Fibroblast of skin of right quadriceps (primary cell): ENCODE measurements at regions not wholly inside any gene's neighbourhood (a gene's known extent, or its start where the extent isn't known, plus 50 kb on each side); places are given as distances from the start of the nearest gene placed in this dataset.

Source experiments
- DNase-seq: peaks from one replicate; pipeline ENCODE4 v3.0.0-alpha.2; 2013

DNA sequence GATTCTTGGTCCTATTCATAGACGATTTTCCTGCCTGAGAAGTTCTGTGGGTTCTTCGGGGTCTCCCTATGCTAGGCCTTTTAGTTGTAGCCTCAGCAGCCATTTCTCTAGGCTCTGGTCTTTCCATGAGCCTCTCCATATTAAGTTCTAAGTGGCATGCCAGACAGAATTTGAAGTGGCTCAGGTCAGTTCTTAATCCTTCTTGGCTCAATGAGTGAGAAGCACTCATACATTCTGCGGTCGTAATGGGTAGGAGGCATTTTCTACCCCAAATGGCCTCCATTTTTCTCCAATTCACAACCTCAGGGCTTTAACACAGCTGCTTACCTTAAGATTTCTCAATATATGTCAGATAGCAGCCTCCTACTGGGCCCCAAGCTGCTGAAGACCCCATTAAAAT is 405.3 kb upstream of the GALNT5 start:
- DNase-seq, result no peak

DNA sequence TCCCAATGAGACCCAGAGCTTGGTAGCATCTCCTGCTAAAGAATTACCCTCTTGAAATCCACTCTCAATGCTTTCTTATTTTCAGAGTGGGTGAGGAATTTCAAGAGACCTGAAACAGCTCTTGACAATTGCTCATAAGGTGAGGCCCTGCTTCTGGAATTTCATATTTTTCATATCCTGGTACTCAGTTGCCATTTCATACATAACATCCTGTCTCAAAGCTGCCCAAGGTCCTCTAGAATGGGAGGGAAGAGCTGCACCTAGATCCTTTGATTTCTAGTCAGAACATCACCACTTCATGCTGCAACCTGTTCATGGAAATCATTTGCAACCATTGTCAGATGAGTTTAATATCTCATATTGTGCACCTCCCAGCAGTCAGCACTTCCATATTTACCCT is 404.8 kb upstream of the GALNT5 start:
- DNase-seq, result no peak

DNA sequence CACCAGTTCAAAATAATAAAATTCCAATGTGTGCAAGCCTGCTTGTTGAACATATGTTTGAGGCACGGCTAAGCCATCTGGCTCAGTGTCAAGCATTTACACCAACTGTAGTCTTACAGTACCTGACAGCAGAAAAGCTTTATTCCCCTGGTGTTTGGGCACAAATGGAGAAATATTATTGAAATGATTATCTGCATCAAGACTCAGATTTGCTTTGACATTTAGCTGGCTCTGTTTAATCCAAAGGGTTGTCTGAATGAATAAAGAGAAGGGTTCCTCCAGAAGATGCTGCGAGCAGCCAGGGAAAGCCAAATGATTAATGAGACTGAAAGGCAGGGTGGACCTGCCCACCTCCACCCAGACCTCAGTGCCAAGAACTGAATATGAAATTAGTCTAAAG is 393.2 kb upstream of the GALNT5 start:
- DNase-seq, result no peak

DNA sequence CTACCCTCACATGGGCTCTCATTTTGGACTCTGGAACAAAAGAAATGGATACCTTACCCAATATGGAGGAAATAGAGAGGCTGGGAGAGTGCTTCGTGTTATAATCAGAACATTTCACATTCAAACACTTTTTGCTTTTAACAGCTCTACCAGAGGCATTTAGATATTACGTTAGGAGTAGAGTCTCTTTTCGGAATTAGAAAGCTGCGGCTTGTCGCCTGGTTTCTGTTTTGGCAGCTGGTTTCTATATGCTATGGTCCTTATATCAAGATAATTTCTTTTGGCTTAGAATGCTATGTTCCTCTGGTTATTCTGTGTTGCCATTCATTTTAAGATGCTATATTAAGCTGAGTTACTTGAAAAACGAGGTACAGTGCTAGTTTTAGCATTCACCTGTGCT is 392.8 kb upstream of the GALNT5 start:
- no peak for DNase-seq

DNA sequence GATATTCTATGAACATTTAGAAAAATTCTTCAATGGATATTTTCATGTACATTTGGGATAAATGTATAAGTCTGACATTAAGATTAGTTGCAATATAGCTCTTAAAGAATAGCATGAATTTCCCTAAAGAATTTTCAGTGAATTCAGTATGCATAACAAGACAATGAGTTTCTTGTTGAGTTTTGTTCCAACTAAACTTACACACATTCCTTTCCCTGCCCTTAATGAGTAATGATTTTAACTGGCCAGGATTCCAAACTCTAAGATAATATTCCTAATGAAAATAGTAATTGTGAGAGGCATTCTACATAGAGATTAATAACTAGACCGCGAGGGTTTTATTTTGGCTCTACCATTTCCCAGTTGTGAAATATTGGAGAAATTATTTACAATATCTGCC is 390.3 kb upstream of the GALNT5 start:
- DNase-seq, result no peak

DNA sequence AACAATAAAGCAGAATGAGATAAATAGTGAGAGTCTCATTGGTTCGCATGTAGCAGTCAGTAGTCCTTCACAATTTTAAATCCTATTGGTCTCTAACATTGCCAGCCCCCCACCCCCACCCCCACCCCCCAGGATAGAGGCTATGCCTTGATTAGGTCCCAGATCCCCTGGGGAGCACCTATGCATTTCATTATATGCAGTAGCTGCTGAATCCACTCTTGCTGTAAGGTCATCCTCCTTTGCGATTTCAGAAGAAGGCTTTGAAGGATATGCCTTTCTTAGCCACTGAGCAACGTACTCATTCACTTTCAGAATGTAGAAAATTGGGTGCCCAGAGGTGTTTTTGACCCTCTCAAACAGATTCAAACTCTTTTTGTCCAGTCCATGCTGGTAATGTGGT is 382.8 kb upstream of the GALNT5 start:
- DNase-seq, result no peak

DNA sequence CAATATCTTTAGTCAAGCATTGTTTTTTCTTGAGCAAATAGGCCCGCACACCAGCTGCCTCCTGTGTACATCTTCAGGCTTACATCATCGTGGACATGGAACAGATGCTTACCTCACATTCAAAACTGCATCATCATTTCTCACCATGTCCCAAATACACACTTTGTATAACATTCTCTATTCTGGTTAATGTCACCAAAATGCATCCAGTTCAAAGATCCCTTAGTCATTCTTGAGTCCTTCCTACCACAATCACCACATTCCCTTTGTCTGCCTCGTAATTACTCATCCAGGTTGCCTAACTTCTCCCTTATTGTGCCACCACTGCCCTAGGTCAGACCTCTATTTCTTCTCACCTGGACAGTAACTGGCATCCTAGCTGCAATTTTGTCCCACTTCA is 373.7 kb upstream of the GALNT5 start:
- peak; percentile 13 for DNase-seq

DNA sequence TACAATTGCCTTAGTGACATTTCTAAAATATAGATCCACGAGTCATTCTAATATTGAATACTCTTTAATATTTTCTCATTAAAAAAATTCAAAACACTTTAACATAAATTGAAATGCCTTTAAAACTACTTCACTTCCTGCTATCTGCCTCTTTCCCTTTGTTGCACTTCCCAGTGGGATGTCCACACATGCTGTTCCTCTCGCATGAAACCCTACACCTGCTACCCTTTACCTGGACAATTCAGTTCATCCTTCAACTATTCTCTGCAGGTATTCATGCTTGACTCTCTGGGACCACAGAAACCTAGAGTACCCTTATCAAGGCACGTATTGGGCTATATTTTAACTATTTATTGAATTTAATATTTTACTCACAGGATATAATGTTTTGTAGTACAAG is 373.3 kb upstream of the GALNT5 start:
- no peak for DNase-seq

DNA sequence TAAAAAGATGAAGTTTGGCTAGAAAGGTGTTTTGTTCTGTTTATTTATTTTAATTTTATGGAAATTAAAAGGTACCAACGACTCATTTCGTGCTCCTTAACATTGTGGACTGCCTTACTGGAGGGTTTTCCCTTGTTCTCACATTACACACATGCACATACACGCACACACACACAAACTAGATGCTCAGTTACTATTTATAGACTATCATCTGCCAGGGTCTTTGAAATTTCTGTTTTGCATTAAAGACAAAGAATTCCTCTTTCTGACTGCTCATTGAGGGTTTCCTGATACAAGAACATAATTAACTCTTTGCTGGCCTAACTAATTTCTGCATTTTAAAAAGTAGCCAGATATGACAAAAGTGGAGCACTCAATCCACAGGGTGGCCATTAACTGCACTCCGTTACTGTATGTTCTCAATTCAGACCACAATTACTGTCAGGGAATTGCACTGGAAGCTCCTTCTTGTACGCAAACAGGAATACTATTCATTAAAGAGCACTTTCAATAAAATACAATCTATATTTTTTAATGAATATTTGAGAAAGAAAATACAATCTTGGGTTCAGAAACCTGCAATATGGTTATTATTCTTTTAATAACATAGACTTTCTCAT is 366.9 kb upstream of the GALNT5 start:
- DNase-seq, result peak; percentile 59

DNA sequence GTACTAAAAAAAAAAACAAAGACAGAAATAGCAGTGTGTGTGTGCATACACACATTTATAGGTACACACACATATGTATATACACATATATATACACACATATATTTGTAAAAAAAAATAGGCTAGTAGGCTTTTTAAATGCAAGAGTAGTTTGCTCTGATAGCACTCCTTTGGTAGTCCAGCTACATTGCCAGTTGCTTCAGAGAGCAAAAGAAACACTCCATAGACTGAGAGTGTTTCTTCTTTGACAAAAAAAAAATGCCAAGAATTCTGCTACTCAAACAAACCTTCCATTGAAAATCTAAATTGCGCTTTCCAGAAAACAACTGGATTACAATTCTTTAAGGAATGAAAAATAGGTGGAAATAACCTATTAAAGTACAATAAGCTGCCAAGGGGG is 365.9 kb upstream of the GALNT5 start:
- no peak for DNase-seq

DNA sequence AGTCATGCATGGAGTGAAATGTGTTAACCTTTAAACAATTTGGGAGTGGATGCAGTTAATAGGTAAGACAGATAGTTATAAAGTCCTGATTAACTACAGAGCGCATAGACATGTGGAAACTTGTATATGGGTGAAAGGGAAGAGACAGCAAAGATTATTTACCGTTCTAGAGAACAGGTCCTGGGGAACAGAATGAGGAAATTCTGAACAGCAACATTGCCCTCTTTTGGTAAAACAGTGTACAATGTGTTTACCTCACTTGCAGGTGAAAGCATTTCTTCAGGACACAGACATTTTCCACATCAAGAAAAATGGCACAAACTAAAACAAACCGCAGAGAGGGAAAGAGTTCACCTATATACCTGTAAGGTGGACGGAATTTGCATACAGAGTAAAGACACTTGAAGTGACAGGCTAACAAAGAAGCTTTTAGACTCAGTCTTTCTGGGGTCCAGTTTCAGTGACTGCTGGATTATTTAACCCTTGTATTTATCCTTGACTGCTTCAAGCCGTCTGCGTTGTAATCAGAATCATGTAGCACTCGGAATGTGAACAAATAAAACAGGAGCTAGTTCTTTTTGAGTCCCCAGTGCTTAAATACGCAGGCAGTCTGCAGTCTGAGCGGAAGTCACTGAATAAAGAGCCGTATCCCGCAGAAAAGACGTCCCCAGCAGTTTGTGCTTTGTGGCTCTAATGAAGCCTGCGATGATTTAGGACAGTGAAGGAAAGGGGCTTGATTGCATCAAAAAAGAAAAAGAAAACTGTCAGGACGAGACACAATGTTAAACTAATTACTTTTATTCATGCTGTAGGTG is 364.8 kb upstream of the GALNT5 start:
- peak; percentile 37 for DNase-seq

DNA sequence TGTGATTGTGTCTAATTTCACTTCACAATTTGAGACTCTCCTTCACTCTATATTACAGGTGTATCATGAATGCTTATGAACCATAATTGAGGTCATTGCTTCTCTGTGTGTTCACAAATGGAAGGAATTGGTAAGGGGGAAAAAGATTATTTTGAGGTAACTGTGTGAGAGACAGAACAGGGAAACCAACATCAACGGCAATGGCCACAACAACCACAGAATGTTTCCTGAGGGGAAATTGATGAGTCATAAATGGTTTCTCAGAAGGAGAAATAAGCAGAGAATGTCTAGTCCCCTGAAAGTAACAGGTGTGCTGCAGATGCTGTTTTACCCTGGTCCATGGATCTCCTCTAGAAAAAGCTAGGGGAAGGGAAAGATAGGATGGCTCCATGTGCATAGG is 361.2 kb upstream of the GALNT5 start:
- peak; percentile 44 for DNase-seq

DNA sequence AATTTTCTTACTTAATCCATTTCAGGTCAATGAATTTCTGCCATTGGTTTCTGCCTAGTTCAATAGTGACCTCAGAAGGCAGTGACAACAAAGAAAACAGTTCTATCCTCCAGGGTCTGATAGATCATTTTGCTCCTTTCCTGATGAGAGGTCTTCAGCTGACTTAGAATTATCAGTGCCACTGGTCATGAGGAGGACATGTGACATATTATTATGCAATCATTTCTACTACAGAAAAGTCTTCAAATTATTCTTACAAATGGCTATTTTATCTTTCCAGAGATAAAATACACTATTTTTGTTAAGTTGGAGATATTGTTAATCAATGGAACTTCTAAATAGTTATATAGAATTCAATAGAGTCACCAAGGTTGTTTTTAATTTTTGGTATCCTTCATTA is 360.0 kb upstream of the GALNT5 start:
- DNase-seq, result no peak

DNA sequence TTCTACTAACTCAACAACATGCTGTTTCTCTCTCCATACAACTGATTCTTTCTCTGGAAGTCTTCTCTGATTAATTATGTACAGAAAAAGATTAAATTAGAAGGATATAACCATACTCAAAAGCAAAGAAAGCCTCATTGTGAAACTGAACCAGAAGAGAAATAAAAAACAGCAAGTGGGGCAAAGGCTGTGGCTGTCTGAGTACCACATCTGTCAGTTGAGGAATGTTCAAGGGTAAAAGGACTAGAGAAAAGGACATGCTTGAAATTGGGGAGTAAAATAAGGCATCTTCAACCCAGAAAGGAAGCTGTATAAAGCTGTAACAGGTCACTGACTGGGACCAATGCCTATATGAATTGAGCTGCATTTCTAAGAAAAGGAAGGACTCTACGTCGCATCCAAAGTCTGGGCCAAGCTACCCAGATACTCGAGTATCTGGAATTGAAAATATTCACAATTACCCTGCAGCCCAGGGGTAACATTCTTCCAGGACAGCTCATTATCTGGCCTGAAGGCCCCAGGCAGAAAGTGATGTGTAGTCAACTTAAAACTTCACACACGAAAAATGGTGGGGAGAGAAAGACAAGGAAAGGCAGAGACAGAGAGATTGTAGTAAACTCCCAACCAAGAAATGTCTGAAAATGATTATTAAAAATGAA is 356.0 kb upstream of the GALNT5 start:
- peak; percentile 59 for DNase-seq

DNA sequence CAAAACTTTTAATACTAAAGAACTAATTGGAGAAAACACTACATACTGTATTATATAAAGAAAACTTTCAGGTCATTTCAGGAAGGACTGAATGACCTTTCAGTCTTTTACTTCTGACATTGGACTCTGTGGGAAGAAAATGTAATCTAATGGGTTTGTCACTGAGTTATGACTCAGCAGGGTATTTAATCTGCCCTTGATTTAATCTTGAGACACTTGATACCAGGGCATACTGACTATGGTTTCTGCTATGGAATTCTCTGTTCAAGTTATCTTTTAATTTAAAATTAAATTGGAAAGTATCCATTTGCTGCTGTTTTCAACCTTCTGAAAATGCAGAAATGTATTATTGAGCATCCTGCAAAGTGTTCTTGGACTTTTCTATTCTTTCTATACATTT is 354.2 kb upstream of the GALNT5 start:
- no peak for DNase-seq

DNA sequence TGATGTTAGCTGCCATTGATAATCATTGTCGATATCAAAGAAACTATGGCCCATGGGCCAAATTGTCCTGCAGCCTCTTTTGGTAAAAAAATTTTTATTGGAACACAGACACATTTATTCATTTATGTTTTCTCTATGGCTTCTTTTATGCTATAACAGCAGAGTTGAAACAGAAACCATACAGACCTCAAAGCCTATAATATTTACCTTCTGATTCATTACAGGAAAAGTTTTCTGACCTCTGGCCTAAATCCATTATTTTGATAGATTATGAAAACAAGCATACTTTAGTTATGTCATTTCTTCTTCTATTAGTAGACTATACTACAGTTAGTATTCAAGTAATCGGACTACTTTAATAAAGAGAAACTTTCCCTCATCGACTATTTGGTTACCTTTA is 349.7 kb upstream of the GALNT5 start:
- peak; percentile 9 for DNase-seq

DNA sequence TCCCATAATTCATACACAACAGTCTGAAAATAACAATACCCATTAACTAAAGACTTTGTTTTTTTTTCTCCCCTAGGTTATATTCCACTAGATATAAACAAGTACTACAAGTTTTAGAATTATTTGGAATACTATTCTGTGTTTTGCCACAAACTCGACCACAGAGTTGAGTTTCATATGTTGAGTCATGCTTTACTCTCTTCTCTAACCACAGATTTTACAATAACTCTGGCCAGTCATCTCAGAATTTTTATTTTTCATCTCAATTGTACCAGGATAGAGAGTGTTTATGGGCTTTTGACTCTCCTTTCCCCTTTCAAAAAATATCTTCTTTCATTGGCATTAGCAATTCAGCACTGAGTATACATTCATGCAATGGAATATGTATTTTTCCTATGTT is 348.7 kb upstream of the GALNT5 start:
- peak; percentile 80 for DNase-seq

DNA sequence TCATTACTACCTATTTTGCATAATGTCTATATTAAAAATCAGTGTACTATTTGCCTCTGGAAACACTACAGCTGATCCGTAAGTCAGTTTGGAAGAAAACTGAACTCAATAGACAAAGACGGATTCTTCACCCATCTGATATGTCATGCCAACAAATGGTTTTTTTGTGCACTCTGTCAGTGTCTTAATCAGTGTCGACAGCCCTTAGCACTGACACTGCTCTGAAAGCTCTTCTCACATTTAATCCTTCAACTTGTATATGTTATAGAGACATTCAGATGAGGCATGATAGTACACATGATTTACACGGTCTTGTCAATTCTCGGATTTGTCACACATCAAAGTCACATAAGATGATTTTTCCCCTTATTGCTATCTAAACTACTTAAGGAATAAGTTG is 347.5 kb upstream of the GALNT5 start:
- DNase-seq, result no peak

DNA sequence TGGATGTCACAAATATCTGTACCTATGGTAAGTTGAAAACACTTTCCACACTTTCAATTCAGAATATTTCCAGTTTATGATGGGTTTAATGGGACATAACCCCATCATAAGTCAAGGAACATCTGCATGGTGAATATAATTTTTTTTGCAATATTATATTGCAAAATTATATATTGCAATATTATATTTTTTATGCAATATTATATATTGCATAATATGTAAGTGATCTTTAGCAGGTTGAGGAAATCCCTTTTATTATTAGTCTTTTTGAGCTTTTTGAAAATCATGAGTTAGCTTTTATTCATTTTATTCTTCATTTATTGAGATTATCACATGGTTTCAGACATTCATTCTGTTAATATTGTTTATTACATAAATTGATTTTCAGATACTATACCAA is 342.2 kb upstream of the GALNT5 start:
- DNase-seq, result no peak

DNA sequence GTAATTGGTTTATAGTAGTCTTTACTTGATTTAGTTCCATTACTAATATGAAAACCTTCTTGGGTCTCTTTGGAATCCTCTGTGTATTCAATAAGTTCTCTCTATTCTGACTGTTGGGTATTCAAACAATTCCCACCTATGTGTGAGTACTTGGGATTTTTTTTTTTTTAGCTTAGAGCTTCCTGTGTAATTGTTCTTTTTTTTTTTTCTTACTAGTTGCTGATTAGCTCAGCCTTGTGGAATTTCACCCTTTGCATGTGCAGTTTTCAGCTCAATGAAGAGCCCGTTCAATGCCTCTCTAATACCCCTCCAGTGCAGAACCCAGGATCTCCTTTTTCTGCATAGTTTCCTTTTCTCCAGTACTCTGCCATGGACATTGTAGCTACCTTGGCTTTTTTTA is 339.1 kb upstream of the GALNT5 start:
- DNase-seq, result peak; percentile 6

DNA sequence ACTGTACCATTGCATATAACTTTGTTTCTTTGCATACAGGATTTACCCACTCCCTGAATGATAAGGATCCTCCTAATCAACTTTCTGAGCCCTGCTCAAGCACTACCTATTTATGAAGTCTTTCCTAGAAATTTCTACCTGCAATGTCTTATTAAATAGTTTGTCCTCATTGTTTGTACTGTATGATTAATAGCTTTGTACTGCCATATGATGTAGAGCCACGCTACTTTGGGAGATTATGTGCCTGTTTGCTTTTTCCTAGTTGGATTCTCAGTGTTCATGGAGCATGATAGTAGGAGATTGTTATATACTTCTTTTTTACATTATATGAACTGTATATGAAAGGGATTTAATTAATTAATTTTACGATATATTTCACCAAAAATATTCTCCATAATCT is 327.1 kb upstream of the GALNT5 start:
- no peak for DNase-seq

DNA sequence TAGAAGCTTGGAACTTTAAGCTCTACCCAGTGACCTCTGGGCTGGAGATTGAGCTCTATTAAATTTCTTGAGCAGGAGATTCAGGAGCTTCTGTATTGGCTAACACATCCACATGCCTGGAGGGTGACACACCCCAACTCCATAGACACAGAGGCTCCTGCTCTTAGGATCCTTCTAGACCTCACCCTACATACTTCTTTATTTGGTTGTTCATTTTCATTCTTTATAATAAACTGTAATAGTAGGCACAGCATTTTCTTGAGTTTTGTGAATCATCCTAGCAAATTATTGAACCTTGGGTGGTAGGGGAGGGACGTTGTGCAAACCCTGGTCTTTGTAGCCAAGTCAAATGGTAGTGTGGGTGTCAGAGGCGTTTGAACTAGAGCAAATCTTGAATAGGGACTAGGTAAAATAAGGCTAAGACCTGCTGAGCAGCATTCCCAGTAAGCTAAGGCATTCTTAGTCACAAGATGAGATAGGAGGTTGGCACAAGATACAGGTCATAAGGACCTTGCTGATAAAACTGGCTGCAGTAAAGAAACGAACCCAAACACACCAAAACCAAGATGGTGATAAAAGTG is 323.8 kb upstream of the GALNT5 start:
- DNase-seq, result no peak

DNA sequence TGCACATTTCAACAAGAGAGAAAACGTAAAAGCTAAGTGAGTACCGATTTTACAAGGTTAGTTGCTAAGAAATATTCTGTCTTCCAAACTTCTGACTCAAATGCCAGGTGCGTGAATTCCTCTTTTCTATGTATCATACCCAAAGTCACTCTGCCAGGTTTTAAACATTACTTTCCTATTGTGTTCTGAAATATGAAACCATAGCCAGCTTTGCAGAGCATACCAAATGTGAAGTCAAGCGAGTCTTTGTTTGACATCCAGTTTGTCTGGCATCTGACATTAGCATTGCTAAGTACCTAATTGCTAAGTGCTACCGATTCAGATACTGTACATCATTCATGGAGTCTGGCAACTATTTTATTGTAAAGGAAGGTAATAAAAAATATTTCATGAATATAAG is 321.9 kb upstream of the GALNT5 start:
- DNase-seq, result no peak

DNA sequence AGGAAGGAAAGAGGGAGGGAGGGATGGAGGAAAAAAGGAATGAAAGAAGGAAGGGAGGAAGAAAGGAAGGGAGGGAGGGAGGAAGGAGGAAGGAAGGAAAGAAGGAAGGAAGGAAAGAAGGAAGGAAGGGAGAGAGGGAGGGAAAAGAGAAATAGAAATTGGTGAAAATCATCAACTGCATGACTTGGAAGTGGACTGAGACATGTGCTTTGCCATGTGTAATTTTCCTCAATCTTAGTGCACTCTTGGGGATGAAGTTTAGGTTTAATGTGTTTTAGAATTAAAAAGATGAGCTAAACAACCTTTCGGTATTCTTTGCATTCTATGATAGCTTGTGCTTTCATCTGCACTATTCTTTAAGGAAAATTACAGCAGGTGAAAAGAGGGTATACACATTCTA is 320.1 kb upstream of the GALNT5 start:
- DNase-seq, result no peak
